Brain microvascular endothelial cell (primary cell): ENCODE measurements at regions not wholly inside any gene's neighbourhood (a gene's known extent, or its start where the extent isn't known, plus 50 kb on each side); places are given as distances from the start of the nearest gene placed in this dataset.
A peak's percentile ranks its signal among the peaks of the same experiment; 100 is the strongest.

Experiments
- DNase-seq: peaks from one replicate; pipeline ENCODE4 v3.0.0-alpha.2; 2020
- H3K27ac ChIP-seq: fragments of 250-450 bp; sonication (Bioruptor Pico); 2 replicates; pipeline ENCODE4 v1.5.1; 2020; ENCODE audit warnings: mild to moderate bottlenecking, moderate library complexity
- H3K27me3 ChIP-seq: fragments of 250-450 bp; sonication (Bioruptor Pico); replicated peaks from 2 replicates; pipeline ENCODE4 v1.5.1; 2020; ENCODE audit warnings: mild to moderate bottlenecking
- H3K36me3 ChIP-seq: fragments of 250-450 bp; sonication (Bioruptor Pico); replicated peaks from 2 replicates; pipeline ENCODE4 v1.5.1; 2020; ENCODE audit warnings: mild to moderate bottlenecking
- H3K4me3 ChIP-seq: 2 replicates; pipeline ENCODE4 v1.5.1; 2011; ENCODE audit warnings: low read depth, mild to moderate bottlenecking, control low read depth, low read length, moderate library complexity
- CTCF ChIP-seq: IDR thresholded peaks from 2 replicates; pipeline ENCODE4 v1.5.1; 2011; ENCODE audit warnings: low read depth, mild to moderate bottlenecking, moderate library complexity, low read length, control low read depth, inconsistent platforms; ENCODE audit errors: missing control alignments
- in situ Hi-C: cut with HindIII; loops from 2 replicates; pipeline ENCODE4 v1.10.0; 2017; ENCODE audit warnings: low sequenced_read_pairs, low pct_ligation_motif_present

GRCh38 chr2:46829231-46829995 is 86.2 kb downstream of the MCFD2 start:
- in situ Hi-C loops: no loop called here
- TF ChIP-seq CTCF: no peak
- no peaks in the 10 kb centered on the region for H3K36me3 ChIP-seq
- DNase-seq: no peak
- H3K27ac ChIP-seq: no peak overlapping the region
- H3K27me3 ChIP-seq: no peaks in the 10 kb centered on the region
- no peak overlapping the region for H3K4me3 ChIP-seq

GRCh38 chr2:46828491-46829230 is 86.9 kb downstream of the MCFD2 start:
- no peaks in the 10 kb centered on the region for H3K27me3 ChIP-seq
- no peak overlapping the region for H3K4me3 ChIP-seq
- H3K36me3 ChIP-seq: no peaks in the 10 kb centered on the region
- DNase-seq: no peak
- TF ChIP-seq CTCF: no peak
- no peak overlapping the region for H3K27ac ChIP-seq
- in situ Hi-C loops: no loop called here

GRCh38 chr2:46828135-46828438 is 87.5 kb downstream of the MCFD2 start:
- DNase-seq: no peak
- Histone ChIP-seq H3K4me3 (no peak overlapping the region), H3K36me3 (no peaks in the 10 kb centered on the region), H3K27ac (no peak overlapping the region), H3K27me3 (no peaks in the 10 kb centered on the region)
- TF ChIP-seq CTCF: no peak
- in situ Hi-C loops: no loop called here

- Histone ChIP-seq H3K27me3 (no peaks in the 10 kb centered on the region), H3K4me3 (no peak overlapping the region), H3K36me3 (no peaks in the 10 kb centered on the region), H3K27ac (no peak overlapping the region)
- in situ Hi-C loops: no loop called here
- peak; percentile 77 for DNase-seq
- no peak for TF ChIP-seq CTCF
Observed at GRCh38 chr2:46827274-46828134, 88.1 kb downstream of the MCFD2 start.

- in situ Hi-C loops: no loop called here
- no peaks in the 10 kb centered on the region for H3K36me3 ChIP-seq
- peak overlapping the region; percentile 52 for H3K27ac ChIP-seq
- DNase-seq: no peak
- H3K27me3 ChIP-seq: no peaks in the 10 kb centered on the region
- TF ChIP-seq CTCF: no peak
- H3K4me3 ChIP-seq: no peak overlapping the region
Observed at GRCh38 chr2:46826569-46827245, 88.9 kb downstream of the MCFD2 start.
